Stimulated activated CD8-positive, alpha-beta memory T cell treated with anti-CD3 and anti-CD28 coated beads, Interleukin-2, amount 100 ng/mL, for 1 hour (primary cell): ENCODE measurements at regions not wholly inside any gene's neighbourhood (a gene's known extent, or its start where the extent isn't known, plus 50 kb on each side); places are given as distances from the start of the nearest gene placed in this dataset.

Experiments used
- DNase-seq, 2 donors: peaks; one replicate each; pipeline ENCODE4 v3.0.0-alpha.2; 2020; ENCODE audit warnings: low read depth in 2 of 2

DNA sequence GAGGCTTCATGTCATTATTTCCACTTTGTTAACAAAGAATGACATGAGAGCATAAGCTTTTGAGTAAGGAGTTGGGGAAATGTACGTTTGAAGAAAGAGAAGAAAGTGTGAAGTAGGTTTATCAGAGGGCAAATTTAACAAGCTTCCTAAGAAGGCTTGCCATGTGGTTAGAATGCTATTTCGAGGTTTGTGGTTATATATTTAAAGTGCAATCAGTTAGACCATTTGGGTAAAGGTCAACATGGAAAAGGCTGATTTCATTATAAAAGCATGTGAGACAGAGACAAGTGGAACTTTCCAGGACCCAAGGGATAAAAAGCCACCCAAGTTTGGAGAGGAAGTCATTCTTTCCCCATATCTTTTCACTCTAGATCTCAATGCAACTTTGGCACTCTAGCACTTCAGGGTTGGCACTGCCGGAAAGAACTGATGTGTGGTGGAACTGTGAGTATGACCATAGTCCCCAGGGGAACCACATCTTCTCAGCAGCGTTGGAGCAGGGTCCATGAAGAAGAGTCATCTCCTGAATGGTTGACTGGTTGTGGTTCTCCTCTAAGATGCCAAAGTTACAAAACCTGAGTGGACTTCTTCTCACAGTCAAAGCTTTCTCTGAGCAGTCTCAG, 529.9 kb downstream of the MID1IP1 start:
- no peak for DNase-seq

GRCh38 chrX:39333451-39333850, 532.2 kb downstream of the MID1IP1 start:
- no peak for DNase-seq

- no peak for DNase-seq
These were observed 534.4 kb downstream of the MID1IP1 start for GRCh38 chrX:39335513-39336235.

GRCh38 chrX:39336671-39337311, 535.5 kb downstream of the MID1IP1 start:
- no peak for DNase-seq

GRCh38 chrX:39337451-39337850, 536.2 kb downstream of the MID1IP1 start:
- DNase-seq = no peak

DNA sequence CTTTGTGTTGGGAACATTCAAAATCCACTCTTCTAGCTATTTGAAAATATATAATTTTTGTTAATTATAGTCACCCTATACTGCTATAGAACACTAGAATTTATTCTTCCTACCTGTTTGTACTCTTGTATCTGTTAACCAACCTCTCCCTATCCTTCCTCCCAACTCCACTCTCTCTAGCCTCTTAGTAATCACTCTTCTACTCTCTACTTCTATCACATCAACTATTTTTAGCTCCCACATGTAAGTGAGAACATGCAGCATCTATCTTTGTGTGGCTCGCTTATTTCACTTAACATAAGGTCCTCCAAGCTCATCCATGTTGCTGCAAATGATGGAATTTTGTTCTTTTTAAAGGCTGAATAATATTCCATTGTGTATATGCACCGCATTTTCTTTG, 537.3 kb downstream of the MID1IP1 start:
- no peak for DNase-seq

GRCh38 chrX:39356119-39356807, 555.0 kb downstream of the MID1IP1 start:
- no peak for DNase-seq

GRCh38 chrX:39360101-39360500, 558.8 kb downstream of the MID1IP1 start:
- no peak for DNase-seq

- no peak for DNase-seq
These were observed 560.5 kb downstream of the MID1IP1 start for GRCh38 chrX:39361736-39362135.

- DNase-seq = no peak
These were observed 566.2 kb downstream of the MID1IP1 start for GRCh38 chrX:39367416-39367815.

- DNase-seq = no peak
These were observed 570.9 kb downstream of the MID1IP1 start for GRCh38 chrX:39372115-39372514.

- no peak for DNase-seq
These were observed 575.9 kb downstream of the MID1IP1 start for GRCh38 chrX:39377157-39377556.

GRCh38 chrX:39377773-39378172, 576.5 kb downstream of the MID1IP1 start:
- no peak for DNase-seq

- DNase-seq = no peak
These were observed 580.2 kb downstream of the MID1IP1 start for GRCh38 chrX:39381422-39381821.

GRCh38 chrX:39384996-39385395, 583.7 kb downstream of the MID1IP1 start:
- no peak for DNase-seq

DNA sequence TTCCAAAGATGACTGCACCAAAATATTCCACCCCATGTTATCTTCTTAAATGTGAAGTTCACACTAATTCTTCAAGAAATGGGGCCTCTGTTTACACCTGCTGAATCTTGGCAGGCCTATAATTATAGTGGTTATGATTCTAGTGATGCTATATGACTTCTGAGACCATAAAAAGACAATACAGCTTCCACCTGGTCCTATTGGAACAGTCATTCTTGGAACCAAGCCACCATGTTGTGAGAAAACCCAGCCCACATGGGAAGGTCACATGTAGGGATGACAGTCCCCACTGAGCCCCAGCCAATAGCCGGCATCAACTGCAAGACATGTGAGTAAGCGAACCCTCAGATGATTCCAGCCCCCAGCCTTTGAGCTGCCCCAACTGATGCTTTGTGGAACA, 587.5 kb downstream of the MID1IP1 start:
- DNase-seq = no peak

GRCh38 chrX:39396358-39396995, 595.2 kb downstream of the MID1IP1 start:
- DNase-seq = no peak

- no peak for DNase-seq
These were observed 596.4 kb downstream of the MID1IP1 start for GRCh38 chrX:39397561-39398199.

- no peak for DNase-seq
These were observed 597.1 kb downstream of the MID1IP1 start for GRCh38 chrX:39398215-39398962.

- no peak for DNase-seq
These were observed 597.7 kb downstream of the MID1IP1 start for GRCh38 chrX:39398963-39399261.

DNA sequence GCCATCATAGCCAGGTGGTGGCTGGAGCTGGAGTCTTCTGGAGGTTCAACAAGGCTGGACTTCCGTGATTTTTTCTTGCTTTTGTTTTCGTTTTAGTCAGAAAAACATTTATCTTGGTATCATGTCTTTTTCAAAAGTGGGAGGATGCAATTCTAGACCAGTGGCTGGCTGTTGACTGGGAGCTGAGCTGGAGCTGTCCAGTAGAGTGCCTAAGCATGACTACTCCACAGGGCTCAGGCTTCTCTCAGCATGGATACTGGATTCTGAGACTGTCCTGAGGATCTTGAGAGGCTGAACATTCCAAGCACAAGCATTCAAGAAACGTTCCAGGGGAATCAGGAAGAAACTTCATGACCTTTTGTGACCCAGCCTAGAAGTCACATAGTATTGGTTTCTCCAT, 598.1 kb downstream of the MID1IP1 start:
- no peak for DNase-seq
